Right ventricle myocardium superior (tissue), 1 donor: ENCODE measurements at regions not wholly inside any gene's neighbourhood (a gene's known extent, or its start where the extent isn't known, plus 50 kb on each side); places are given as distances from the start of the nearest gene placed in this dataset.
"Not testable (repeated sequence)": the region's sequence is repeated elsewhere in the genome, so short reads cannot be mapped to it uniquely, and the experiment has no call there.

Experiments
- ATAC-seq: fragments of 200-7000 bp; cut with Tn5 transposase; one replicate; pipeline ENCODE4 v1.9.1; 2020; ENCODE audit warnings: mild to moderate bottlenecking; ENCODE audit not compliant: poor library complexity
- DNase-seq: peaks from one replicate; pipeline ENCODE4 v3.0.0-alpha.2; 2020
- intact Hi-C: fragments of 100-400 bp; cut with DNase I; formaldehyde crosslinking; loops from one replicate; pipeline ENCODE4 v1.11.2; 2022
- donor health status: DM: no; HTN: yes; CAD: no; lungs with severe emphysema.

DNA sequence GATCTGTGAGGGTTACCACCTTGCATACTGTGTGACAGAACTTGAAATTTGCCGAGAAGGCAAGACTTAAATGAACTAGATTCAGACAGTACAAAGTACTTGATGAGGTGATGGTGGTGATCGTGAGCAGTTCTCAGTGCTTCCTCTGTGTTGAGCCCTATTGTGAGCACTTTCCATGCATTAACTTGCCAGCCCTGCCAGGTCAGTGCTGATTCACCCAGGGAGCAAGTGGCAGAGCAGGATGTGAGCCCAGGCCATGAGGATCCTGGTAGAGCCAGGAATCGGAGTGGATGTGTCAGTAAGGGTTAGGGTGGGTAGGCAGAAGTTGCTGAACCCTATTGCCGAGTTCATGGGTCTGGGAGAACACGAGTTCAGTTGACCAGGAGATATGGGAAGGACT, 4545.7 kb upstream of the TPTE start:
- intact Hi-C loops, ATAC-seq, DNase-seq: not testable (repeated sequence)

GRCh38 chr21:5997586-5997985, 4523.8 kb upstream of the TPTE start:
- intact Hi-C loops, DNase-seq, ATAC-seq: not testable (repeated sequence)

DNA sequence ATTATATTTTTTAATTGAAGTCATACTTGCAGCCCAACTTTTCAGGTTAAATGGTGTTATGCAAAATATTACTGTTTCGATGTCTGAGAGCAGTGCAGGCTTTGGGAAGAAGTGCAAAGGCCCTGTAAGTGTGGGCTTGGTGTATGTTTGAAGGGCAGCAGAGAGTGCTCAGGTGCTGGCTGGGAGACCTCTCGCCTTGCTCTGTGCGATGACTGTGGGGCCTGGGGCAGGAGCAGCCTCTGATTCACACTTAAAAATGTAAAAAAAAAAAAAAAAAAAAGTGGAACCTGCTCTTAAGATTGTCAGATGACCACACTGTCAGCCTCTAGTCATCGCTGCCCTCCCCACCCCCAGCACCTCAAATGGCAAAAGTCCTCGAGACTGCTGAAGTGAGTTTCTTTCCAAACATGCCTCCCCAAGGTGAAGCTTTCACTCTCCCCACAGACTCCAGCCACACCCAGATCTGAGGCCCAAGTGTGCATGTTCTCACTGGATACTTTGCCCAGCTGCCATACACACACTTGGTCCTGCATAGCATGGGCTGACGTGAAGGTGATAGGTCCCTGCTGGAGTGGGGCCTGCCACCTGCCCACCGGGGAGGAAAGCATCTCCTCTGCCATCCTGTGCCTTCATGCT, 4505.8 kb upstream of the TPTE start:
- intact Hi-C loops, ATAC-seq, DNase-seq: not testable (repeated sequence)

- DNase-seq, intact Hi-C loops: not testable (repeated sequence)
These were observed 4500.9 kb upstream of the TPTE start for GRCh38 chr21:6020460-6020859.

DNA sequence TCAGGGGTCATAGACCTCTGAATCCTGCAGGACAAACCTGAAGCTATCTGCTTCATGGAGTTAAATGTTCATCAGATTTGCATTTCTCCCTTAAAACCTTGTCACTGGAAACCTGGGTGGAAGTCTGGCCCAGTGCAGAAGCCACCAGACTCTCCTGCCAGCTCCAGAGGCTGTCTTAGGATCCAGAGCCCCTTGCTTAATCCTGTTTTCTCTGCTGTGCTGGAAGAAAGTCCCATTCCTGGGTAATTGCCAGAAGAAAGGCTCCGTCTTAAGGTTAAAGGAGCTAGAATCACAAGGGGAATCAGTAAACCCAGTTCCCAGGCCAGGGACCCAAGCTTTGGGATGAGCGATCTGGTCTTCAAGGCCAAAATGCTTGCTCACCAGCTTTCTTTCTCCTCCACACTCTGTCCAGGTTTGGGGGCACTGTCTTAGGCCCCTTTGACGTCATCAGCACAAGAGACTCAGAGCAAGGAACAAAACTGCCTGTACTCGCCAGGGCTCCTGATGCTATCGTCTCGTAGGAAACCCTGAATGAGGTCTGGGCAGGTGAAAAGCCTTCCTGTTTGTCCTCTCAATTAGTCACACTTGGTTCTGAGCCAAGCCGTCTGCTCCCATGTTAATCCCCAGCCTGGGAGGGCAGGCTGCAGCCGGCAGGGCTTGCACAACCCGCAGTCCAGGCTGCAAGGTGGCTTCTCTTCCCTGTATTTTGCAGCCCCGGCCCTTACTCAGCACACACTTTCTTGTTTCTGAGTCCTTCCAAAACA, 4500.2 kb upstream of the TPTE start:
- DNase-seq, intact Hi-C loops: not testable (repeated sequence)
- peak; percentile 90 for ATAC-seq

More at GRCh38 chr21:6020460-6020859, 4500.9 kb upstream of the TPTE start:
- not testable (repeated sequence) for ATAC-seq

DNA sequence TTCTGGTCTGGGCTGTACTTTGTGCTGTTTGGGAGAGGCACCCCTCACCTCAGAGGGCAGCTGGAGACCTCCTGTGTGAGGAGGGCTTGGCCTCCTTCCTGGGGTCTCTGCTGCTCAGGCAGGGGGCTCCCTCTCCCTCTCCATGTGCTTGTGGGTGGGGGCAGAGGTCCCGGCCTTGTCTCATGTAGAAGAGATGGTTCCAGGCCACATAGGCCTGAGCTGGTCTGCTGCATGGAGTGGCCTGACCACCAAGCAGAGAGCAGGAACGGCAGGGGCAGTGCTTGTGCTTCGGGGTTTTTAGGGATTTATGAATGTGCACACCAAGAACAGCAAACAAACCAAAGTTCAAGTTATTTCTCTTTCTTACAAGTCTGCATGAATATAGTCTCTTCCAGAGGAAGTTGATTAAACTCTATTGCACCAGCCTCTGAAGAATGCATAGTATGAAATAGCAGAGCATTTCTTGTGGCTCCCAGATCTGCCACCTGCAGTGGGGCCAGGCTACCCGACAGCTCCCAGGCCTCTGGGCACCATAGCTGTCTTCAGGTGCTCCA, 4499.6 kb upstream of the TPTE start:
- intact Hi-C loops, DNase-seq, ATAC-seq: not testable (repeated sequence)

GRCh38 chr21:6023331-6023730, 4498.1 kb upstream of the TPTE start:
- ATAC-seq, DNase-seq, intact Hi-C loops: not testable (repeated sequence)

DNA sequence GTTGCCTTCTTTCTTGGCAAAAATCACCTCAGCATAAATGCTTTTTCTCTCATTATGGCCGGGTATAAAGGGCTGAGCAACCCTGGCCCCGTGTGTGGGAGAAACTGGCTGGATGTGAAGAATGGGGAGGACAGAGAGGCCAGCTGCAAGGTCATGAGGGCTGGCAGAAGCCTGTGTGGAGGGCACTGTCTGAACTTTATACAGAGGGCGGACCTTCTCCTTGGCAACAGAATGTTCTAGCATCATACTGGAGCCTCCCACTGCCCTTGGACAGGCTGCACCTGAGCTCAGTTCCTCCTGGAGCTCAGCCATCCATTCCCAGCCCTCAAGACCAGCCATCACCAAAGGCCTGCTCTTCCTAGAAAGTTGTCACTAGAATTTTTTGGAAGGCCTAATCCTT, 4496.2 kb upstream of the TPTE start:
- intact Hi-C loops, DNase-seq, ATAC-seq: not testable (repeated sequence)

DNA sequence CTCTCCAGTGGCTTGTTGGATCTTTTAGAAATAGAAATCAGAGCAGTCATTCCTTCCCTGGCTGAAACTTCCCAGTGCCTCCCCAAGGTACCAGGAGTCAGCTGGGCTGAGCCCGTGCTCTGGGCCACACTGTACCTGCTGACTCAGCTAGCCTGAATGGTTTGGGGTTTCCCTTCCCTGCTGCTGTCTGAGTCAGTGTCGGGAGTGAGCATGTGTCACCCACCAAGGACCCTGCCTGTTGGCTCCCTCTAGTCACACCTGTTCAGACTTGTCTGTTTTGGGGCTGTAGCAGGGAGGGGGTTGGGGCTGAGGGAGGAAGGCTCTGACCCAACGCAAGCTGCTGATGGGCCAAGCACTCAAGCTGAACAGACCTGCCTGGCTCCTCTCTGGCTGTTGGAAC, 4493.9 kb upstream of the TPTE start:
- ATAC-seq: peak; percentile 49
- DNase-seq, intact Hi-C loops: not testable (repeated sequence)

GRCh38 chr21:6034124-6034678, 4487.2 kb upstream of the TPTE start:
- DNase-seq, intact Hi-C loops: not testable (repeated sequence)
- ATAC-seq: peak; percentile 12

DNA sequence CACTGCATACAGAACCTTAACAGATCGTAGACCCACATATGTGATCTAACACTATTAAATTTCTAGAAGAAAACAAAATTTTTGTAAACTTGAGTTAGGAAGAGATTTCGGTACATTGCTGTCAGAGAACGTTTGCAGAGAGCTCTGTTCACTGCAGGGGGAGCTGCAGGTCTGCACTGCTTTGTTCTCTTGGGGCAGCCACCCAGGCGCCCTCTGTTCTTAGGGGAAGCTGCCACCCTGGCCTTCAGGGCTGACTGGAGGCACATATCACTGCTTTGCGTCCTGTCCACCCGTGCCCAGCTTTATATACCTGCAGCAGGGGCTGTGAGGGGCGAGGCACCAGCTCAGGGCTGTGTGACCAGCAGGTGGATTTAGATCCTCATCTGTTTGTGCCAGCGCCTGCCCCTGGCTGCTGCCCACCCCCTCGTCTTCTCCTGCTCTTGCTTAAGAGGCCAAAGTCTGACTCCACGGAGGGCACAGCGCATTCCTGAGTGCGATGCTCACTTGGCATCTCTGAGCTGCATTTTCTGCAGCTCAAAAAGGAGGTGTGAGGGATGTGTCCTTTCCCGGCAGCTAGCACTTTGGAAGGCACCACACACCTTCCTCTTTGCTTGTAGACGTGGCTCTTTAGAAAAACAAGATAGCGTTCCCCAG, 4486.4 kb upstream of the TPTE start:
- DNase-seq, intact Hi-C loops: not testable (repeated sequence)
- peak; percentile 60 for ATAC-seq

DNA sequence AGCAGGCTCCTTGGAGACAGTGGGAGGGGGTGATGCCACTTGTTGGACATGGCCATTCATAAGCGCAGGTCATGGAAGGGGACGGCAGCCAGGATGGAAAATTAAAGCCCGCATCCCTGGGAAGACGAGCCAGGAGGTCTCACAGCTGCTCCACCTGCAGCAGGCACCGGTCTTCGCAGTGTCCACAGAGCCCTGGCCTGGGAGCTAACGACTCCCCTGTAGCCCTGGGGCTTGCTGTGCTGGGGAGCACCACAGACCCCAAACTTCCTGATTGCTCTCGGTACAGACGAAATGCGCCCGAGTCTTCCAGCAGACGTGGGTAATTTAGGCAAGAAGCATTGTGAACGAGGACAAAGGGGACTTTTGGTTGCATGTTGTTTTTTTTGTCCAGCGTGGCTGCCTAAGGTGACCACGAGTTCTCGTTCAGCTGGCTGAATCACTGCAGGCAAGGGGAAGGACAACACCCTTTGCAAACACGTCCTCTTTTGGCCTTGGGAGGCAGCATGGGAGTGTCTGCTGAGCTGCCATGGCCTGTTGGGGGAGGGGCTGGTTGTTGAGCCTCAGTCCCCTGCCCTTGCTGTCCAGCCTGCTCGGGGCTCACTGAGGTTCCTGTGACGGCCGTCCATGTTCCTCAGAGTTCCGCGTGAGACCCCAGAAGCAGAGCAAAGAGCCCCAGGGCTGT, 4485.8 kb upstream of the TPTE start:
- DNase-seq, intact Hi-C loops: not testable (repeated sequence)
- peak; percentile 76 for ATAC-seq

GRCh38 chr21:6039224-6039623, 4482.2 kb upstream of the TPTE start:
- ATAC-seq: peak; percentile 58
- intact Hi-C loops, DNase-seq: not testable (repeated sequence)

GRCh38 chr21:6040095-6040494, 4481.3 kb upstream of the TPTE start:
- DNase-seq, intact Hi-C loops: not testable (repeated sequence)
- peak; percentile 9 for ATAC-seq

DNA sequence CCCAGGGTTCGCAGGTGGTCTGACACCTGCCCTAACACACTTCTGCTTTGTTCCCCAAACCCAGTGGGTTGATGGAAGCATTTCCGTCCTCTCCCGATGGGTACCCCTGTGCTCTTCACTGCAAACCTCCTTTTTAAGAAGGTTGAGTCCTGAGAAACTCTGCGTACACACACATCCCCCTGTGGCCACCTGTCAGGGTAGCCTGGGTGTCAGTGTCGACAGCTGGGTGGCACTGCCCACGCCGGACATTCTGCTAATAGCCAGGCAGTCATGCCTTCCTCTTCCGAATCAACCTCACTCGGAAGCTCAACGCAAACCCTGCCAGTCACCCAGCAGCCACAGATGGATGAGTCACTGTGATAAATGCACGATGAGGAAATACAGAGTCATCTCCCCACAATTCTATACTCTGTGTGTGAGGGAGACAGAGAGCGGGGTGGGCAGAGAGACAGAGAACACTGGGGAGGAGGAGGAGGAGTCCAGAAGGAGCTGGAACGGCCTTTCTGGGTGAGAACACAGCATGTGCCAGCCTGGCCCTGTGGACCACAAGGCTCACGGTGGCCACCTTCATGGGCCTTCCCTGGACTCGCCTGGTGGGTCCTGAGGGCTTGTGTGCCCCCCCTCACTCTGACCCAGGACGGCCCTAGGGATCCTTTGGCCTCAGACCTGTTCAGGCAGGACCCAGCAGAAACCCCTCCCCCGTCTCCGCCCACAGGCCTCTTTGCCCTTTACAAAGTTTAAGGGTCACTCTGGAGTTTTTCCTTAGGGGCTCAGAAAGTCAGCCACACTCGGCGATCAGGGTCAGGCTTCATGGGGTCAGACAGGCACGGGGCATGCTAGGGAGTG, 4477.7 kb upstream of the TPTE start:
- peak; percentile 20 for DNase-seq
- ATAC-seq, intact Hi-C loops: not testable (repeated sequence)

GRCh38 chr21:6044695-6045094, 4476.7 kb upstream of the TPTE start:
- DNase-seq, intact Hi-C loops, ATAC-seq: not testable (repeated sequence)

GRCh38 chr21:6049930-6050329, 4471.5 kb upstream of the TPTE start:
- DNase-seq, intact Hi-C loops, ATAC-seq: not testable (repeated sequence)
